HG03139 (cell line): ENCODE measurements at regions not wholly inside any gene's neighbourhood (a gene's known extent, or its start where the extent isn't known, plus 50 kb on each side); places are given as distances from the start of the nearest gene placed in this dataset.

Experiments
- ATAC-seq: cut with Tn5 transposase; IDR thresholded peaks from one replicate; pipeline ENCODE4 v1.9.1; 2021; ENCODE audit not compliant: unreplicated experiment

DNA sequence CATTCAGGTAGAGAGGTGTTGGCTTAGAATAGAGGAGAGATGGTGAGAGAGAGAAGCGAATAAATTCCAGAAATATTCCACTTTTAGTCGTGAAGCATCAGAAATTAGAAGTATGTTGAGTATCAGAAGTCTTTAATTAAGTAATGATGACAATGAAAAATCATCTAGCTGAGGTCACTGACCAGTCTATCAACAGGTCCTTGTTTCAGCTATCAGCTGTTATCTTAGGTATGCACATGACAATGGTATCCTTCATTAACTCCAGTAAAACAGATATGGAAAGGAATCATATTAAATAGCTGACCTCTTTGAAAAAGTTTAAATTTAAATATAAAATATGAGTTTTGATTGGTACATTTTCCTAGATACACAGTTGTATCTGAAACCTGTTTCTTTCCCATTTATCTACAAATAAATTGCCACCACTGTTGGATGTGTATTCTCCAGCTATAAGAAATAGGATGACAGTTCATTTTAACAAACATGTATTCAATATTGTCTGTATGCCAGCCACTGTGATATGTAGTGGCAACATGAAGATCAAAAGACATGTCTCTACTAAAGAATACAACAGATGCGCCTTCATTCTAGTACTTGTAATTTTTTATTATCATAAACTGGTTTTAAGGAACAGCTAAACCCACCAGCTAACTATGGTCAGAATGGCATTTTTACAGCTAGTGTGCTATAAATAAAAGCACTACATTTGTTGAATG lies 424.2 kb upstream of the DCN start:
- ATAC-seq: no peak

DNA sequence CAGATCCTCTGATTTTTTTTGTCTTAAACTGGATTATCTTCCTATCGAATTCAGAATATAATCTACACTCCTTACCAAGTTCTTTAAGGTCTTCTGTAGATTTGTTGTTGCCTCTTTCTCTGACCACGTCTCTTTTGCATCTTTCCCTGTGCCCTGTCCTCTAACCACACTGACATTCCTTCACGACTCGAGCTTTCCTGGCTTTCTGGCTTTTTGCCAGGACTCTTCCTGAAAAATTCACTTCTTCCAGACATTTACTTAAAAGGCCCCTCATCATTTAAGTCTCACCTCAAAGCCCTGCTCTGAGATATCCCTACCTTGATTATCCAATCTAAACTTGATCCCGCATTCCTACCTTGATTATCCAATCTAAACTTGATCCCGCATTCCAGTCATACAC lies 422.3 kb upstream of the DCN start:
- ATAC-seq: no peak

DNA sequence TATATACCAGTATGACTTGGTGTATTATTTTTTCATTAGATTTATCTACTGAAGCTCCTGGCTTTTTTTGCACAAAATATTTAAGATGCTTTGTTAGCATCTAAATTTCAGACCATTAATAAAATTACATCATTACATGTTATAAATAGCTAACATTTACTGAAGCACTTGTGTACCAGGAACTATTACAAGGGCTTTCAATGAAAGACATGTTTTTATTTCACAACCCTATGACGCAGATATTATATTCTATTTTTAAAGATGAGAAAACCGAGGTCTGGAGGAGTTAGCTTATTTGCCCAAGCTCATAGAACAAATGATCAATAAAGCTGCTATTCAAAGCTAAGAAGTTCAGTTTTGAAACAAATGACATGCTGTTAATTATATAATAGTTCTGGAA lies 420.4 kb upstream of the DCN start:
- ATAC-seq: no peak

DNA sequence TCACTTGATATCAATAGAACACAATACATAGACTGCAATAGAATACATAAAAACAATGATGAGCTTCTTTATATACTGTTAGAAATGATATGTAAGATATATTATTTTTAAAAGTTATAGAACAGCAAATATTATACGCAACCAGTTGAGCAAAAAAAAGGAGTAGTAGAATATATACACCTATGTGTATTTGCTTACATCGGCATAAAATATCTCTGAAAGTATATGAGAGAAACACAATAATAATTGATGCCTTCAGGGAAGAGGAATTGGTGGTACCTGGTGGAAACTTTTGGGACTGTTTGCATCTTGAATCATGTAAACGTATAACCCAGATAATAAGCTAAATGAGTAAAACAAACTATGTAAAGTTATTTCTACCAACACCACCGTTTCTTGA lies 418.4 kb upstream of the DCN start:
- ATAC-seq: no peak

DNA sequence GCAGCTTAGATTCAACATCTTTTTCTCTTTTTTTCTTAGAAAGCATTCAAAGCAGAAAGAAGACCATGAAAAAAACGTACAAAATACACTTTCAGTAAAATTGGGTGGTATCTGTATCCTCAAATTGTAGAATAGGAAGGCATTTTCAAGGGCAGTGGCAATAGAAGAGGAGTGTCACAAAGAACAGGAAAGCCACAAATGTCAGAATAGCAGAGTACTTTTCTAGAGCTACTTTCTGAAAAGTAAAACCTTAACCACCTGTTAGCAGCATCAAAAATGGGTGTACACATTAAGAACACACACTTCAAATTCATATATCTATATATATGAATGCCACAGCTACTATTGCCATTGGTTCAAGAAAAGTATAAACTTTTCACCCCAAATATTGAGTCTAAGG lies 412.1 kb upstream of the DCN start:
- no peak for ATAC-seq

DNA sequence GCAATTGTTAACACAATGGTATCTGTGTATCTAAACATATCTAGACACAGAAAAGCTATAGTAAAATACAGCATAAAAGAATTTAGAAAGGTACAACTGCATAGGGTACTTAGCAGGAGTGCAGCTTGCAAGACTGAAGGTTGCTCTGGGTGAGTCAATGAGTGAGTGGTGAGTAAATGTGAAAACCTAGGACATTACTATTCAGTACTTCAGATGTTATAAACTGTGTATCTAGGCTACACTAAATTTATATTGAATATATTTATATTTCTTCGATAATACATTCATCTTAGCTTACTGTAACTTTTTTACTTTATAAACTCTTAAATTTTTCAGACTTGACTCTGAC lies 409.0 kb upstream of the DCN start:
- ATAC-seq: no peak

DNA sequence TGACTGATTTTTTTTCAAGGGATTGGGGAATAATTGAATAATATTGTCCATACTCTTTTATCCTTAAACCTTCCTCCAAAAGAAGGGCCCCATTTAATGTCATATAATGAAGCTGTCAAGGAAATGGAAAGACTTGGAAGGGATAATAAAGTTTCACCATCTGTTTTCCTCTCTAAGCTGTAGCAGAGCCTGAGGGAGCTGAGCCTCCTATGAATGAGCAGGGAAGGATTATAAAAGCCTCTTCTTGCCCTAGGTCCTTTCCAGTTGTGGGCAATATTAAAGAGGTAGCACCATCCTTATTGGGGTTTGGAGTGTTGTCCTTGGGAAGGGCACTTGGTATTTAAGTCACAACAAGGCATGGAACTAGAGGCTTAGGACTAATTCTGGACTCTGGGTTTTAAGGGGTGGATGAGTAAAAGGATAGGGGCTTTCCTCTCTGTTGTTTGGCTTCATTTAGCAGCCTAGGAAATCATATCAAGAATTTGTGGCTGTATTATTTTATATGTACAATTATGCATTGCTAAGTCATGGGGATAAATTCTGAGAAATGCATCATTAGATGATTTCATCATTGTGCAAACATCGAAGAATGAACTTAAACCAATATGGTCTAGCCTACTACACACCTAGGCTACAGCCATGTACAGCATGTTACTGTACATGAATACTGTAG lies 408.5 kb upstream of the DCN start:
- no peak for ATAC-seq

DNA sequence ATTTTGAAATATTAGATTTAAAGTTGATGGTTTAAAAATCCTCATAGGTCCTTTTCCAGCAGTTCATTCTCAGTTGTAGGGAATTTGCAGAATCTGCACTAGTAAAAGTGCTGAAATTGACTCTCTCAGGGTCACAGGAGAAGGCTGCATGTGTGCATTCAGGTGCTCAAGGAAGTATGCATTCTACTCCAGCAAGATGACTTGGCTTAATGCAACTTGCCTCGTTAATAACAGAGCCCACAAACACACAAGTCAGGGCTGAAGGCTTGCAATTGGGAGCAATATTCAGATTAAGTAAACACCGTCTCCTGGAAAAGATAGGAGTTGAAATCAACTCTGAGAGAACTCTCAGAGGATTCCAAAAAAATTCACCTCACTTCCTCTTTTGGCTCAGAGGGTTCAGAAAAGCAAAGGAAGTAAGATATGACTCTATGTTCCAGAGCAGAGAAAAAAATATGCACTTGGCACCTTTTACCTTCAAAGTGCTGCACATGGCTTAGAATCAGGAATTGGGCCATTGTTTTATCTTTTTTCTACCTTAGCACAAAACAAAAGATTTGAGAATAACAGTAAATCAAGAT lies 406.3 kb upstream of the DCN start:
- ATAC-seq: no peak

DNA sequence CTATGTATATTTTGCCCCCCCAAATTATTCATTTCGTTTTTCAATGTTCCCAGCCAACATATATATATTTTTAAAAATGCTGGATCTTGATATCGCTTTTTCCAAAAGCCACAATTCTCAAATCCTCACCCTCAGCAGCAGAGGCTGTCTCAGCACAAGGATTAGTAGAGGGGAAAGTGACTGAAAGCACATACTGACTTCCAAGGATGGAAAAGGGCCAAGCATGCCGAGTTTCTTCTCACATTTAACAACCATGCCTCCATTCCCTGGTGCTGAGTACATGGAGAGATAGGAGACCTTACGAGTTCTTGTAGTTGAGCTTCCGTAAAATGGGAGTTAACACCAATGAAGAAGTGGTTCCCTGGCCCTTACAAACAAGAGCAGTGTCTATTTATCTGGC lies 403.4 kb upstream of the DCN start:
- ATAC-seq: no peak

DNA sequence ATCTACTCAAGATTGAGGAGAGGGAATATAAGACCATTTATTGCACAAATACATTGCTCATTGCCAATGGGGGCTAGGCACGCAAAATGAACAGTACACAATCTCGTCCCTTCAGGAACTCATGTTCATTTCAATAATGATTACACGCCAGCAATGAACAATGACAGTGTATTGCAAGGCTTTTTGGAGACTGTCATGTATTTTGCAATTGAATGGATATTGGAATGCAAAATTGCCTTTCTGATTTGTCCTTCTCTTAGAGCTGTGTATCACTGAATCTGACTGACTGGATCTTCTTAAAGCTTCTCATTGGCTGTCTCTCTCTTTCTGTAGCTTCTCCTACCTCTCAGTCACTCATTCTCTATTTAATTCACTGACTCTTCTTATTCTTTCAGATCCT lies 400.2 kb upstream of the DCN start:
- no peak for ATAC-seq

DNA sequence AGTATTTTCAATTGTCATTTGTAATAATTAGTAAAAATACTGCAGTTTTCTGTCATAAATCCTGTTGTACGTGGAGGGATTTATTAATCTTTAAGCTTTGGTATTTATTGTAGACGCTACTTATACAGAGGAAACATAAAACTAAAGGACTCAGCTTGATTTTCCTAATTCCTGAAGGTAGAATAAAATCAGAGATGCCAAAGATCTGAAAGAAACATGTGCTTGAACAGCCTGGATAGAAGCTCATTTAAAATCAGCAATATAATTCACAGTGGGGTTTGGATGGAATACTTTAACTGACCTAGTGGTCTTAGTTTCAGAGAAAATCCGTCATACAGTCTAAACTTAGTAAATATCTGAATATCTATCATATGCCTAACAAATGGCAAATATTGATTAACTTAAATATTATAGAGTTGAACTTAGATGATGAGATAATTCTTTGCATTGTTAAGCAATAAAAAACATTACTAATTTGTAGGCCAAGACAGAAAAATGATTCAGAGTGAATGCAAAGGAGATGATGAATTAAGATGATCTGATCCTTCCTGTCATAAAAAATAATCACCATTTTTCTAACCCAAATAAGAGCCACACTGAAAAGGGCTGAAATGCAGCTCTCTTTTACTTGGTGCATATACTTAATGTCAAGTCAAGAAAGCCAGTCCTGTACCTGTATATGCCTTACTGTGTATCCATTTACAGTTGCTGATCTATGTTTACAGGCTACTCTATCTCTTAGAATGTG lies 397.1 kb upstream of the DCN start:
- no peak for ATAC-seq

DNA sequence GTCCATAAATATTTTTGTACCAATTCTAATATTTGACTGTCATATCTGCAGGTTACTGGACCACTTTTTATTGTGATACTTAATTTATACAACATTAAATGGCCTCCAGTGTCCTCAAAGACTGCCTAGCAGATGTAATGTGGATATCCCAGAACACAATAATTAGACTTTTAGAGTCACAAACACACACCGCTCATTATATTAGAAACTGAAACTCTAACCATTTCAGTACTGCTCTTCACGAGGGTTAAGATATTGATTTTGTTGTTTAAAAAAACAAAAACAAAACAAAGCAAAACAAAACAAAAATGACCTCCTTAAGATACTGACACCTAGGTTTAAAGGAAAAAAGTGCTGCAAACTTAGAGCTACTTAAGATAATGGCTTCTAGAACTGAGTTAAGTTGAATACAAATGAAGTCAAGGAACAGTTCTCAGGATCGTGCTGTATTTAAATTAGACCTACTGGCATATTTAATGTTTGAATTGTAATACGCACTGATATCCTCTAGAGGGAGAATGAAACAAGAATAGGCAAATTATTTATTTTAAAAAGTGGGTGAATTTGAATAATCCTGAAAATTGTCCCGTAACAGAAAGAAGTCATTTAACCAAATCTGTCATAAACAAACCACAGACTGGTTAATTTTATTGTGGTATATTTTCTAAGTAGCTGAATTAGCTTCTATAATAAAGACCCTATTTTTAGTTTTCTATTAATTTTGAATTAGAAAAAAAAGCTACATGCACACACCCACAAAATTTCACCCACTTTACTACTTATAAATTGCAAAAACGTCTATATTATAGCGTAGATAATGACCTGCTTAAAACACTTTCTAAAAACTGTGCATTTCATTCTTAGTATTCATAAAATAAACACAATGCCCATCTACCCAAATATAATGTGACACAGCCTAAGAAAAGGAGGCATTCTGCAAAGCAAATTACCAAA lies 395.2 kb upstream of the DCN start:
- ATAC-seq: no peak

DNA sequence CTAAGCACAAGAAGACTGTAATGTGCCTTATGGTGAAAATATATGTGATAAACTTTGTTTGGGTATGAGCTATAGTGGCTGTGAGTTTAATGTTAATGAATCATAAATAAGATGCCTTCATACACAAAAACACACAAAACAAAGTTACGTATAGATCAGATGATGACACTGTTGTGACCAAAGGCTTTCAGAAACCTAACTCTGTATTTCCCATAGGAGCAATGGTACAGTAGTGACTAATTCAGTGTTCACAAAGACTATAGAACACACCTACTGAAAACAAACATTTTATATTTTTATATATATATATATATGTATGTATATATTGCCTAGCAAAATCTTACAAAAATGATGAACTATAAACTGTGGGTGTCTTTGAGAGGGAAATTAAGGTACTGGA lies 393.8 kb upstream of the DCN start:
- ATAC-seq: no peak

DNA sequence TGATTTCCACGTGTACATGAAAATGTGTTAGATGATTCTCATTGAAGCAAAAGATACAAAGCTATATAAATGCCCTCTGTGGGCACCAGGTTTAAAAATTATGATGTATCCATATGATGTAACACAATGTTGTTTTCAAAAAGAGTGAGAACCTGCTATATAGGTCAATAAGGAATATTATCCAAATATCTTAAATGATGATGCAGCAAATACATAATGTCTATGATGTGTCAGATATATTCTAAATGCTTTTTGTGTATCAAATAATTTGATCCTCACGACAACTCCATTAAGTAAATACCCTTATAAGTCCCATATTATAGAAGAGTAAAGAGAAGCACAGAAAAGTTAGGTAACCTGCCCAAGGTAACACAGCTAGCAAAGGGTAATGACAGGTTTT lies 393.0 kb upstream of the DCN start:
- ATAC-seq: no peak

DNA sequence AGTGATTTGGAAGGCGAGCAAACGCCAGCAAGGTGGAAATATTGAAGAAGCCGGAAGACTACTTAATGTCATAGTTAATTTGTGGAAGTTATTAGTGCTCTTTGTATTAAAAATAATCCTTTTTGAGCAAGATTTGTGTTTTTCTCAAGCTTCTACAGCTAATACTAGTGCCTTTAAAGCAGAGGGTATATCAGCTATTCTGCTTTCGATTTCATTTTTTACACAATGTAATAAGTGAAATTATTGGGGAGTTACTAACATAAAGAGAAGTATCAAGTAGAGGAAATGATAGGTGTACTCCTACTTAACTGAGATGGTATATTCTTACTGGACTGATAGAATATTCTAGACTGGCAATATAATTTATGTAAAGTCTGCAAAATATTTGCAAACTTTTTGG lies 392.4 kb upstream of the DCN start:
- ATAC-seq: no peak

DNA sequence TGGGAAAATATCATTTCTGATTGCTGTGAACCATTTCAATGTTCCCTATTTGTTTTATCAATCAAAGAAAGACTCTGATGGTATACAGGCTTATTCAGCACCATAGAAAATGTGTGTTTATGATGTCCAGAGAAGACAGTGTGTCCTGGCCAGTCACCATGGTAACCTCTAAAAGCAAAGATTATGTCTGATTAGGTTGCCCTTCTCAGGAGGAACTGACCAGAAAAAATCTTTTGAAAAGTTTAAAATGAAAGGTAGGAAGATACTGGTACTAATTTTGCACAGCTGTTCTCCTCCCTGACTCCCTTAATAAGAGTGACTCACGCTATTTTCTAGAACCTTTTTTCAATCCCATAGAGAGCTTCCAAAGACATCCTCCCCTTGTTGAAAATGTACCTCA lies 391.8 kb upstream of the DCN start:
- no peak for ATAC-seq

DNA sequence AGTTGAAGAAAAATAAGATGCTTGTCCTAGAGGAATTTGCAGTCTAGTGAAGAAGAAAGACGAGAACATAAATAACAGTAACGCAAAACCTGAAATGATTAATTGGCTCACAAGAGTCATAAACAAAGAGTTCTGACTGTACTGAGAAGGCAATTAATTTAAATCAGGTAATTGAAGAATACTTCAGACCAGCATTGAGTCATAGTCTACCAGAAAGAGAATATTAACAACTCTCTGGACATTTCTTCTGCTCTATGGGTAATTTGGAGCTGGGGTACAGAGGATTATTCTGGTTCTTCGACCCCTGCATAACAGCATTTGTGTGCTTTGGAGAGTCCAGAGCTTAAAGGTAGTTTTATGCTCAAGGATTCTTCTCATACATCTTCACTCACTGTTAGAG lies 390.3 kb upstream of the DCN start:
- ATAC-seq: no peak

DNA sequence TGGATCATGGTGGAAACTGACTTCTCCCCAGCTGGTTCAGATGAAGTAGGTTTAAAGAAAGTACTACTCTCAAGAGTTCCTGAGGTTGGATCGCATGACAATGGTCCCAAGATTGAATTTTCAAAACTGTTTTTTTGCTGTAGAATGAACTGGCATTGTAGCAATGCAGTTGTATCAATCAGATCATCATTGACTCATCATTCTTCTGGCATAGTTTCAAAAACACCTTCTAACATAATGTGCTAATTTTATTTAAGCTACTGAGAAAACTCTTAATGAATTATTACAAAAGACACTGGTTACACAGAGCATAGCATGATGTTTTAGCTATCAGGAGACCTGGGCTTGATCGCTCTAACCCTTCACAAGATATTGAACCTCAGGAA lies 384.5 kb upstream of the DCN start:
- ATAC-seq: no peak

DNA sequence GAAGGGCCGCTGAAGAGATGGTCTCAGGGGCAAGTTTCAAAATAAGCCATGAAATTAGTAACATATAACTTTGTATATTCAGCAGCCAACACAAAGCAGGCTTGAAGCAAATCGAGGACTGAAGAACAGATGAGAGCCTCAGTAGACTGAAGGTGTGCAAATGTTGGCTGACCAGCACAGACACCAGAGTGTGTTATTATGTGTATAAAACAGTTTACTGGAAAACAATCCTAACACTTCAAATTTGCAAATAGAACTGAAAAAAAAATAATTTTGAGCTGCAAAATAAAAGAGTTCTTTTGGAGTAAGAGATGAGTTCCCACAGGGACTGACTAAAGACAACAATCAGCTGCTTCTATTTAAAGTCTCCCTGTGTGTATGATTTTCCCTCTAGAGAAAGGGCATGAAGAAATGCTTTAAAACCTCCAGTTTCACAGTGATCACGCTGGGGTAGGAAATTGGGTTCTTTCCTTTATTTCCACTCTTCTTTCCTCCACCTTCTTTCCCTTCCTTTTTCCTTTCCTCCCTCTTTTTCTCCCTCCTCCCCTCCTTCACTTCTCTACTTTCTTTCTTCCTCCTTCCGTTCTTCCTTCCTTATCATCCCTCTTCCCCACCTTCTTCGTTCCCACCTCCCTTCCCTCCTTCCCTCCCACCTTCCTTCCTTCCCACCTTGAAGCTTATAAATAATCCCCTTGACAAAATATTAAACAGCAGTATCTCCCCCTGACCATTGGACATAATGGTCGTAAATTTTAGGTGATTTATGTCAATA lies 383.9 kb upstream of the DCN start:
- no peak for ATAC-seq

DNA sequence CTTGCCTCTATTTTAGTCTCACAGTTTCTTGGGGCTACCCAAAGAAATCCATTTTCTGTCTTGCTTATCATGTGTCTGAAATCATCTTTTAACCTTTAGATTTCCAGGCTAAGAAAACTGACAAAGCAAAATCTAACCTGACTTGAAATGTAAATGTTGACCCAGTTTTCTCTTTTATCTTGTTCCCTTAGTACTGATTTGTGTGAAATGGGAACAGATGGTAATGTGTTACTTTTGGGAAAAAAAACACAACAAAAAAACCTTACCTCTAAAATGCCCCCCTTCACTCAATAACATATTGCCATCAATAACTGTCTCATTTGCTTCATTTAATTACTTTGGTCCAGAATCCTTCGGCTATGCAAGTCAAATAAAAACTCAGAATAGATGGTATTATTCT lies 383.2 kb upstream of the DCN start:
- no peak for ATAC-seq
